Trophoblast cell (in vitro differentiated cells and primary cell): ENCODE measurements at regions not wholly inside any gene's neighbourhood (a gene's known extent, or its start where the extent isn't known, plus 50 kb on each side); places are given as distances from the start of the nearest gene placed in this dataset.
A peak's percentile ranks its signal among the peaks of the same experiment; 100 is the strongest.

Experiments used
- DNase-seq, 2 donors: peaks; one replicate each; pipeline ENCODE4 v3.0.0-alpha.2; 2016
- H2AFZ ChIP-seq: 2 replicates; pipeline ENCODE4 v1.6.1; 2013; ENCODE audit warnings: low read length, moderate library complexity, mild to moderate bottlenecking; ENCODE audit not compliant: insufficient read depth, poor library complexity
- H2AK5ac ChIP-seq: 2 replicates; pipeline ENCODE4 v1.6.1; 2013; ENCODE audit warnings: mild to moderate bottlenecking, low read length
- H2BK120ac ChIP-seq: 2 replicates; pipeline ENCODE4 v1.6.1; 2013; ENCODE audit warnings: low read length, mild to moderate bottlenecking, moderate library complexity; ENCODE audit not compliant: insufficient read depth, poor library complexity
- H2BK12ac ChIP-seq: 2 replicates; pipeline ENCODE4 v1.6.1; 2013; ENCODE audit warnings: mild to moderate bottlenecking, low read length, moderate library complexity
- H2BK5ac ChIP-seq: 2 replicates; pipeline ENCODE4 v1.6.1; 2013; ENCODE audit warnings: low read length, low read depth, moderate library complexity, mild to moderate bottlenecking; ENCODE audit not compliant: poor library complexity
- H3K14ac ChIP-seq: 2 replicates; pipeline ENCODE4 v1.6.1; 2013; ENCODE audit warnings: mild to moderate bottlenecking, low read length
- H3K18ac ChIP-seq: 2 replicates; pipeline ENCODE4 v1.6.1; 2013; ENCODE audit warnings: mild to moderate bottlenecking, low read length
- H3K23ac ChIP-seq: 2 replicates; pipeline ENCODE4 v1.6.1; 2013; ENCODE audit warnings: low read length
- H3K27ac ChIP-seq: 2 replicates; pipeline ENCODE4 v1.5.1; 2013; ENCODE audit warnings: low read depth, mild to moderate bottlenecking, inconsistent platforms, low read length, moderate library complexity
- H3K27me3 ChIP-seq: 2 replicates; pipeline ENCODE4 v1.6.1; 2013; ENCODE audit warnings: inconsistent platforms, mild to moderate bottlenecking, low read length, moderate library complexity; ENCODE audit not compliant: insufficient read depth
- H3K36me3 ChIP-seq, 2 experiments: 1 replicate in 1 of 2; 2 replicates in 1 of 2; pipeline ENCODE4 v1.6.1; 2013; ENCODE audit warnings: low read length in 2 of 2, mild to moderate bottlenecking in 2 of 2, moderate library complexity in 1 of 2; ENCODE audit not compliant: insufficient read depth in 2 of 2, control insufficient read depth in 1 of 2
- H3K4ac ChIP-seq: 2 replicates; pipeline ENCODE4 v1.6.1; 2013; ENCODE audit warnings: low read depth, mild to moderate bottlenecking, low read length, moderate library complexity
- H3K4me1 ChIP-seq, 2 experiments: 1 replicate in 1 of 2; 2 replicates in 1 of 2; pipeline ENCODE4 v1.6.1; 2013; ENCODE audit warnings: low read length in 2 of 2, mild to moderate bottlenecking in 2 of 2, moderate library complexity in 1 of 2; ENCODE audit not compliant: insufficient read depth in 2 of 2, control insufficient read depth in 1 of 2
- H3K4me2 ChIP-seq: 2 replicates; pipeline ENCODE4 v1.6.1; 2013; ENCODE audit warnings: inconsistent platforms, mild to moderate bottlenecking, low read length, moderate library complexity
- H3K4me3 ChIP-seq: 2 replicates; pipeline ENCODE4 v1.5.1; 2013; ENCODE audit warnings: mild to moderate bottlenecking, low read depth, low read length, inconsistent platforms
- H3K79me1 ChIP-seq: one replicate; pipeline ENCODE4 v1.6.1; 2013; ENCODE audit warnings: low read length
- H3K79me2 ChIP-seq: 2 replicates; pipeline ENCODE4 v1.6.1; 2013; ENCODE audit warnings: low read length, mild to moderate bottlenecking; ENCODE audit not compliant: control insufficient read depth, insufficient read depth, poor library complexity
- H3K9ac ChIP-seq: 2 replicates; pipeline ENCODE4 v1.6.1; 2013; ENCODE audit warnings: mild to moderate bottlenecking, low read length
- H3K9me3 ChIP-seq: 2 replicates; pipeline ENCODE4 v1.6.1; 2013; ENCODE audit warnings: low read depth, mild to moderate bottlenecking, control low read depth, inconsistent platforms, low read length; ENCODE audit not compliant: insufficient read depth
- H4K12ac ChIP-seq: 2 replicates; pipeline ENCODE4 v1.6.1; 2013; ENCODE audit warnings: low read depth, mild to moderate bottlenecking, low read length, moderate library complexity
- H4K8ac ChIP-seq: 2 replicates; pipeline ENCODE4 v1.6.1; 2013; ENCODE audit warnings: low read depth, mild to moderate bottlenecking, low read length, moderate library complexity
- H4K91ac ChIP-seq: one replicate; pipeline ENCODE4 v1.6.1; 2013; ENCODE audit warnings: low read depth, mild to moderate bottlenecking, low read length, moderate library complexity
- WGBS: extraction: QIAGEN DNeasy Blood & Tissue Kit; methylation state at CpG from one replicate; pipeline ENCODE4 v1.1.7; 2013; ENCODE audit warnings: missing lambda C conversion rate; ENCODE audit not compliant: insufficient read length, insufficient coverage; ENCODE audit errors: extremely low coverage; 5-methylcytosine and 5-hydroxymethylcytosine counted together

GRCh38 chr2:59066787-59067399 lies 825.8 kb upstream of the FANCL start:
- Histone ChIP-seq H3K4ac (no peak overlapping the region), H3K18ac (no peak overlapping the region), H2AK5ac (no peak overlapping the region), H2AFZ (no peak overlapping the region), H3K23ac (no peak overlapping the region), H4K8ac (no peak overlapping the region), H3K27me3 (no peaks in the 10 kb centered on the region), H3K79me2 (no peaks in the 10 kb centered on the region), H2BK120ac (no peak overlapping the region), H3K79me1 (no peaks in the 10 kb centered on the region), H3K4me2 (no peak overlapping the region), H2BK5ac (no peak overlapping the region), H4K12ac (no peak overlapping the region), H3K4me3 (no peak overlapping the region), H2BK12ac (no peak overlapping the region), H3K4me1 (no peaks in the 10 kb centered on the region), H3K36me3 (no peaks in the 10 kb centered on the region), H3K27ac (no peak overlapping the region), H3K9ac (no peak overlapping the region), H4K91ac (no peak overlapping the region), H3K9me3 (no peaks in the 10 kb centered on the region), H3K14ac (no peak overlapping the region)
- WGBS = no CpG with 5 or more reads among the region's 56 CpGs
- DNase-seq = peak; percentile 9 to 16

- no peaks in the 10 kb centered on the region for H3K9me3 ChIP-seq
- no peaks in the 10 kb centered on the region for H3K79me2 ChIP-seq
These were observed 806.4 kb upstream of the FANCL start for GRCh38 chr2:59047373-59047995.

GRCh38 chr2:59046401-59047372 lies 805.6 kb upstream of the FANCL start:
- H3K27ac ChIP-seq = no peak overlapping the region
- H4K91ac ChIP-seq = no peak overlapping the region
- no peaks in the 10 kb centered on the region for H3K36me3 ChIP-seq
- no peak overlapping the region for H2BK12ac ChIP-seq
- no peaks in the 10 kb centered on the region for H3K4me1 ChIP-seq
- H3K4me3 ChIP-seq = no peak overlapping the region
- WGBS = no CpG with 5 or more reads among the region's 17 CpGs
- no peak overlapping the region for H2AK5ac ChIP-seq
- no peak overlapping the region for H3K23ac ChIP-seq
- H3K4ac ChIP-seq = no peak overlapping the region
- no peak for DNase-seq
- no peak overlapping the region for H3K9ac ChIP-seq
- H3K79me1 ChIP-seq = no peaks in the 10 kb centered on the region
- no peak overlapping the region for H2BK5ac ChIP-seq
- H4K12ac ChIP-seq = no peak overlapping the region
- no peaks in the 10 kb centered on the region for H3K27me3 ChIP-seq
- no peak overlapping the region for H3K18ac ChIP-seq
- H3K79me2 ChIP-seq = no peaks in the 10 kb centered on the region
- no peak overlapping the region for H2BK120ac ChIP-seq
- no peak overlapping the region for H4K8ac ChIP-seq
- no peak overlapping the region for H3K4me2 ChIP-seq
- H3K9me3 ChIP-seq = no peaks in the 10 kb centered on the region
- H2AFZ ChIP-seq = no peak overlapping the region
- no peak overlapping the region for H3K14ac ChIP-seq

More at GRCh38 chr2:59047373-59047995, 806.4 kb upstream of the FANCL start:
- H3K4me1 ChIP-seq = no peaks in the 10 kb centered on the region
- H3K9ac ChIP-seq = no peak overlapping the region
- no peak overlapping the region for H2BK120ac ChIP-seq
- no peak overlapping the region for H3K27ac ChIP-seq
- no peak overlapping the region for H2AFZ ChIP-seq
- no peaks in the 10 kb centered on the region for H3K27me3 ChIP-seq
- H2BK12ac ChIP-seq = no peak overlapping the region
- no peak overlapping the region for H4K12ac ChIP-seq
- no peak overlapping the region for H3K4me2 ChIP-seq
- no peak overlapping the region for H3K23ac ChIP-seq
- no peak for DNase-seq
- H2AK5ac ChIP-seq = no peak overlapping the region
- H4K91ac ChIP-seq = no peak overlapping the region
- no CpG with 5 or more reads among the region's 4 CpGs for WGBS
- no peak overlapping the region for H3K18ac ChIP-seq
- no peaks in the 10 kb centered on the region for H3K36me3 ChIP-seq
- no peak overlapping the region for H2BK5ac ChIP-seq
- H3K79me1 ChIP-seq = no peaks in the 10 kb centered on the region
- H3K14ac ChIP-seq = no peak overlapping the region
- H4K8ac ChIP-seq = no peak overlapping the region
- no peak overlapping the region for H3K4me3 ChIP-seq
- H3K4ac ChIP-seq = no peak overlapping the region

- H3K4me2 ChIP-seq = no peak overlapping the region
- no peak overlapping the region for H3K4ac ChIP-seq
- H2AFZ ChIP-seq = no peak overlapping the region
- H3K4me3 ChIP-seq = no peak overlapping the region
- no CpG with 5 or more reads among the region's 1 CpG for WGBS
- no peak overlapping the region for H2AK5ac ChIP-seq
- H4K12ac ChIP-seq = no peak overlapping the region
- H3K18ac ChIP-seq = no peak overlapping the region
- no peaks in the 10 kb centered on the region for H3K9me3 ChIP-seq
- H2BK12ac ChIP-seq = no peak overlapping the region
- no peak overlapping the region for H3K27ac ChIP-seq
- no peaks in the 10 kb centered on the region for H3K79me1 ChIP-seq
- no peak overlapping the region for H3K9ac ChIP-seq
- no peak for DNase-seq
- no peak overlapping the region for H4K8ac ChIP-seq
- no peak overlapping the region for H3K23ac ChIP-seq
- no peaks in the 10 kb centered on the region for H3K36me3 ChIP-seq
- no peak overlapping the region for H4K91ac ChIP-seq
- H2BK5ac ChIP-seq = no peak overlapping the region
- no peak overlapping the region for H2BK120ac ChIP-seq
- H3K27me3 ChIP-seq = no peaks in the 10 kb centered on the region
- H3K4me1 ChIP-seq = no peaks in the 10 kb centered on the region
- no peaks in the 10 kb centered on the region for H3K79me2 ChIP-seq
- H3K14ac ChIP-seq = no peak overlapping the region
These were observed 803.6 kb upstream of the FANCL start for GRCh38 chr2:59044736-59045135.
